RPMI7951 (cell line): ENCODE measurements at regions not wholly inside any gene's neighbourhood (a gene's known extent, or its start where the extent isn't known, plus 50 kb on each side); places are given as distances from the start of the nearest gene placed in this dataset.
"Not testable (repeated sequence)": the region's sequence is repeated elsewhere in the genome, so short reads cannot be mapped to it uniquely, and the experiment has no call there.

ENCODE experiments used
- DNase-seq: peaks from one replicate; pipeline ENCODE4 v3.0.0-alpha.2; 2012; ENCODE audit warnings: low read depth

- DNase-seq = no peak
Measured at GRCh38 chr4:149986917-149987316, 91.3 kb upstream of the DCLK2 start.

GRCh38 chr4:149987330-149988086 lies 90.7 kb upstream of the DCLK2 start:
- no peak for DNase-seq

- DNase-seq = no peak
Measured at GRCh38 chr4:149988087-149988410, 90.2 kb upstream of the DCLK2 start.

- DNase-seq = no peak
Measured at GRCh38 chr4:149993030-149993429, 85.2 kb upstream of the DCLK2 start.

GRCh38 chr4:149995134-149995756 lies 83.0 kb upstream of the DCLK2 start:
- no peak for DNase-seq

GRCh38 chr4:149997881-149998421 lies 80.3 kb upstream of the DCLK2 start:
- DNase-seq = peak; percentile 60

- DNase-seq = peak; percentile 65
Measured at GRCh38 chr4:149999485-150000074, 78.7 kb upstream of the DCLK2 start.

- DNase-seq = no peak
Measured at GRCh38 chr4:150001815-150002214, 76.4 kb upstream of the DCLK2 start.

GRCh38 chr4:150002561-150002960 lies 75.7 kb upstream of the DCLK2 start:
- no peak for DNase-seq

GRCh38 chr4:150004481-150004880 lies 73.8 kb upstream of the DCLK2 start:
- DNase-seq = no peak

GRCh38 chr4:150005537-150005936 lies 72.7 kb upstream of the DCLK2 start:
- DNase-seq = peak; percentile 30

- no peak for DNase-seq
Measured at GRCh38 chr4:150006197-150006596, 72.0 kb upstream of the DCLK2 start.

- DNase-seq = peak; percentile 44
Measured at GRCh38 chr4:150007512-150007911, 70.7 kb upstream of the DCLK2 start.

GRCh38 chr4:150008546-150008945 lies 69.7 kb upstream of the DCLK2 start:
- no peak for DNase-seq

GRCh38 chr4:150009533-150009932 lies 68.7 kb upstream of the DCLK2 start:
- no peak for DNase-seq

- peak; percentile 55 for DNase-seq
Measured at GRCh38 chr4:150010525-150011126, 67.6 kb upstream of the DCLK2 start.

GRCh38 chr4:150012851-150013360 lies 65.3 kb upstream of the DCLK2 start:
- no peak for DNase-seq

- not testable (repeated sequence) for DNase-seq
Measured at GRCh38 chr4:150015910-150016309, 62.3 kb upstream of the DCLK2 start.

- not testable (repeated sequence) for DNase-seq
Measured at GRCh38 chr4:150016621-150017020, 61.6 kb upstream of the DCLK2 start.

GRCh38 chr4:150018257-150018656 lies 60.0 kb upstream of the DCLK2 start:
- no peak for DNase-seq

GRCh38 chr4:150021483-150021882 lies 56.8 kb upstream of the DCLK2 start:
- DNase-seq = no peak

GRCh38 chr4:150023489-150023888 lies 54.8 kb upstream of the DCLK2 start:
- no peak for DNase-seq
